ENCODE measurements at regions not wholly inside any gene's neighbourhood (a gene's known extent, or its start where the extent isn't known, plus 50 kb on each side); places are given as distances from the start of the nearest gene placed in this dataset.

DNA sequence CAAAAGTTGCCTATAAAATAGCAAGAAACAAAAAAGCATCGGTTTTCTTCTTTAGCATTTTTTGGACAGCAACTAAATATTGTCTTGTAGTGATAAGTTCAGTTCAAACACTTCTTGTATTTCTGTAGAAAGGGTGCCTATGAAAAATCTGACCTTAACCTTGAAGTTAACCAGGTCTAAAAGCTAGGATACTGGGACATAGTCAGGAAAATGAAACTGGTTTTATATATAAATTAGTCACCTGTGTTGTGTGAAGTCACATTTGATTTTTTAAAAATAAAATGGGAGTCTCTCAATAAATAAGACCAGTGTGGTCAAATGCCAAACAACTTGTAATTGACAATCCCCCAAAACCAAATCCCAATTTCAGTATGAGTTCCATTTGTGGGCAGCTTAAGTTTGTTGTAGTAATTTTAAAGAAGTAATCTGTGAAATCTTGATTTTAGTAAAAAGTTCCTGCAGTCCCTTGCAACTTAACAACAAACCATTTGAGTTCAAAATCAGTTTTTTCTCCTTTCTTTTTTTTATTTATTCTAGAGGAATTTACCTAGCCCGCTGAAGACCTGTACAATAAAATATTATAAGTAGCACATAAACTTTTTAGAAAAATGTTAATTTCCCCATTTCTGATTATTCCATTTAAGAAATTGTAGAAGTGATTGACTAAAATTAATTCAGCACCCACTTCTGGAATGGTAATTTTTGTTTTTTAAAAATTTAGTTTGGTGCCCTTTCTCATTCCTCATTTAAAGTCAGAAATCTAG lies 84.5 kb upstream of the PPARA start:
- no peak for DNase-seq (ENCODE audit: low read depth, low spot score)

DNA sequence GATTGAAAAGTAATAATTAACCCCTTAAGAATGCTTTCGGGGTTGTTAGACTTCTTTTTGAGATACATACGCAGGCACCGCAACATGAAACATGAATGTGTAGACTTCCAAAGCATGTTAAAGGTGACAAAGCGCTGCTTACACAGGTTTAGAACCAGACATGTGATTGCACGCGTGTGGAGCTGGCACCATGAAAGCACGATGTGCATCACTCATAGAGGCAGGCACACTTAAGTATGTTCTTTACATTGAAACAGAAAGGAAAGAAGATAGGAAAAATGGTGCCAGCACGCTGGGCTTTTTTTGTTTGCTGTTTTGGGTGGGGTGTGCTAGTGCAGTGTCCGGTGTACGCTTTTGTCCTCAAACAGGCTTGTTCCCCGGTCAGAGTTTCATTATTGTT lies 83.6 kb upstream of the PPARA start:
- DNase-seq (ENCODE audit: low read depth, low spot score) = no peak

DNA sequence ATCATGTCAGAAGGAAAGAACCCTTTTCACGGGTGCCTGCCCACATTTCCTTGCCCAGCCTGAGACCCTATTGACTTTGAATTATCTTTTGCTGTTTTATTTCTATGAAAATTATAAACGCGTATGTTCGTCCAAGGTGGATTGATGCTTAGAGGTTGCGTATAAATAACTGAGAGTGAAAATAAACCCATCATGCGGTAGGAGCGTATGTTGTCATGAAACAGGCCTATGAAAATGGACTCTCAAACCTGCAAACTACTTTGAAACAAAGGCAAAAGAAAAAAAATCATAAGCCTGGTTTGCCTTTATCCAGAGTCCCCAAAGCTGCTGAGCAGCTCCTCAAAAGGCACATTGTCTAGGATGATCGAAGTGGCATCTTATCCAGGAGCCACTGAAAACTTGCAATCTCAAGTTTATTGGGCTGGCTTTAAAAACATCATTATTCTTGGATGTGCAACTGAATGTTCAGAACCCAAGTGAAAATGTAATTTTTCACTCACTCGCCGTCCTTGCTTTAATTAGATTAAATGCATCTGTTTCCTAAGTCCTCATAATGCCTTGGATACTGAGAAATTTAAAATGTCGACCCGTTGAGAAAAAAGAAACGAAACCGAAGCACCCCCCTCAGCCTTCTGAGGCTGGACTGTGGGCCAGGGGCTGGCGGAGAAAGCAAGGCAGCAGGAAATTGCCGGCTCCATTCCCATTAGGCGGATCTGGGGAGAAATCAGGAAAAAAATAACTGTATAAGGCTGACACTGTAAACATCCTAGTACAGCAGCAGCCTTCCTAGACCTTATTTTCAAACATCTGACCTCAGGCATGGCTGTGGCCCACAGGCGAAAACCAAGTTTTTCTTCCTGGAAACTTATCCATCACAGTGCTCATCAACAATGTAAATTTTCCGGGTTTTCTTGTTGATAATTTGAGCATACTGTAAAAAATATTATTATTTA lies 82.9 kb upstream of the PPARA start:
- DNase-seq (ENCODE audit: low read depth, low spot score) = no peak

DNA sequence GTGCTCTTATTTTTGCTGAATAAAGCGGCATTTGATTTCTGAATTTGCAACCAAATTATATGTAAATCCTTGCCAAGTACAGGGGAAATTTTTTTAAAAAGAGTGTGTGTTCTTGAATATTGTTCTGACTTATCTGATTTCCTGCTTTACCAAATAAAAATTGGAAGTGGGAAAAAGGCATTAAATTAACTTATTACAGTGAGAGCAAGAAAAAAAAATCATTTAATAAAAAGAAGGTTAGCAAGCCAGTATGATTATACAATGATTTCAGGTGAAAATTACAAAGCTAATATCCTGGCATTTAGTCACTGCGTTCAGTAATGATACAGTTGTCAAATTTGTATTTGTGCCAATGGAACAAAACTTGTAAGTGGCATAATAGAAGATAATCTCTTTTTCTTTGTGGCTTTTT lies 82.1 kb upstream of the PPARA start:
- no peak for DNase-seq (ENCODE audit: low read depth, low spot score)

DNA sequence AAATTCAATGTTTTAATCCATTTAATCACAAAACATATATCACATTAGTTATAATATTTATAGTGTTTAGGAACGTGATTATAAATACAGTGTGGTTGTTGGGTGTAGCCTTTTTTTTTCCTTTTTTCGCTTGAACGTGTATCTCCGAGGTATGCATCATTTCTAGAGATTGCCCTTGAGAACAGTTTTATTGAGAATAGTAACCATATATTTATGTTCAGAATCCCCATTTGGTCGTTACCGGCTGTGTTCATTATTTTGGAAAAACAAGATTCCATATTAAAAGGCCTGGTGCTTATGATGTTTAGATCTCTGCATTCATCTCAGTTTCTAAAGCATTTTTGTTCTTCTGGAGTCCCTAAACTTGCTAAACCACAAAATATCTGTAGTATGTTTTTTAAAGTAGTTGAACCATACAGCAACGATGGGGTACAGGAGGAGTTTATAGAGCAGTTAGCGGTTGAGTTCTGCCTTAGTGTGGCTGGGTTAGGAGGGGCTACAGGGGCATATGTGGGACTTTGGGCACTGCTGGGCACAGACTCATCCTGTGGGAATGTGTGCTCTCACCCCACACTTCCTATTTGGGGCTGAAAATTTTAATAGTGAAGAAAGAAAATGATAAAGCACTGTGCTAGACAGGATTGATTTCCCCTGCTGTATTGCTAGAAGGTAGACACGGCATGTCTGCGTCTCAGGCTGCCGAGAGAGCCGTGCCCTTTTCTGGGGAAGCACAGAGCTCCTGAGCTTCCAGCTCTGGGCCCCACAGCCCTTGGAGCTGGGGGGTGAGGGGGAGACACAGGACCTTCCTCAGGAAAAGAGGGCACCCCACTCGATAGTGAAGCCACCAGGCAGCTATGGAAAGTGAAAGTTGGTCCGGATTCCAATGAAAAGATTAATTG lies 81.5 kb upstream of the PPARA start:
- DNase-seq (ENCODE audit: low read depth, low spot score) = no peak

DNA sequence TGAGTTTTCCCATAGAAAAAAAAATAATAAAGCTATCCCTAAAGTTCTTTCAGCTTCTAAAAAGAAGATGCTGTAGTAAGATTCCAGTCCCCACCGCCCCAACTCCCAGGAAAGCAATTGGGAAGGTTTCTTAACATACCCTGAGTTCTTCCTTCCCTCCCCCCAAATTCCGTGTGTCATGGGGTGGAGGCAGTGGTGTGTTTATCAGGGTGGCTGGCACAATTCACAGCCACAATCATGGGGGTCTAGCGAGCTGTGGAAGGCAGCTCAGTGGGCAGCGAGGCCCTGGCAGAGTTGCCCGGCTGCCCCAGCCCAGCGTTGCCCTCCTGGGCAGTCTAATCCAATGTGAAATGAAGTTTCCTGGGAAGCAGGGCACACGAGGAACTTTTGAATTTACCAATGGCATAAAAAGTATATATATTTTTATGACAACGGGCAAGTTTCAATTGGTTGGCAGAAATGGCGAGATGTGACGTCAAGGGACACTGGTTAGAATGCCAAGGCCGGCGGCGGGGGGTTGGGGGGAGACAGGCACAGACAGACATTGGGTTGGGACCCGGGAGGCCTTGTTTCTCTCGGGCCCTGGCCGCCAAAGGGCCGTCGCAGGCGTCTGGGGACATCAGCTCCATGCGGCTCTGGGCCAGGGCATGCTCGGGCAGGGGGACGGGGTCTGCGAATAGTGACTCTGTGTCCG lies 80.7 kb upstream of the PPARA start:
- peak; percentile 83 for DNase-seq (ENCODE audit: low read depth, low spot score)

DNA sequence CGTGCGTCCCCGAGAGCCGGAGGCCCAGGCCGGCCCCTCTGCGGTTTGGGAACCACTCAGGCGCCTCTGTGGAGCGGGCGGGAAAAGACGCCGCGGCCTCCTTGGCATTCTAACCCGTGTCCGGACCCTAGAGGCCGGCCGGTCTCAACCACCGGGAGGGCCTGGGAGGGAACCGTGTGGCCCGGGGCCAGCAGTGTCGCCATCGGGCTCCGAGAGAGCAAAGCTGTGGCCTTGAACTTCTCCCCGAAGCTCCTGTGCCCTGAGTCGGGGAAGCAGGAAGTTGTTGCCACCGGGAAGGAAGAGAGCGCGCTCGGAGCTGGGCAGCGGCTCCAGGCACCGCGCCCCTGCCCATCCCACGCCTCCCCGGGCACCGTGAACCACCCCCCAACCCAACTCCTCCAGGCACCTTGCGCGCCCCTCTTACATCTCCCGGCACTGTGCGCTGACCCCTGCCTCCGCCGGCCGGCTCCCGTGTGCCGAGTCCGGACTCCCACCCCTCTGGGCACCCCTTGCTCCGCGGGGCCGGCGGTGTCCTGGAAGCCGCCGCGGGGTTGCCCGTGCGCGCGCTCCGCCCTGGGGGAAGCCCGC lies 80.0 kb upstream of the PPARA start:
- no peak for DNase-seq (ENCODE audit: low read depth, low spot score)

DNA sequence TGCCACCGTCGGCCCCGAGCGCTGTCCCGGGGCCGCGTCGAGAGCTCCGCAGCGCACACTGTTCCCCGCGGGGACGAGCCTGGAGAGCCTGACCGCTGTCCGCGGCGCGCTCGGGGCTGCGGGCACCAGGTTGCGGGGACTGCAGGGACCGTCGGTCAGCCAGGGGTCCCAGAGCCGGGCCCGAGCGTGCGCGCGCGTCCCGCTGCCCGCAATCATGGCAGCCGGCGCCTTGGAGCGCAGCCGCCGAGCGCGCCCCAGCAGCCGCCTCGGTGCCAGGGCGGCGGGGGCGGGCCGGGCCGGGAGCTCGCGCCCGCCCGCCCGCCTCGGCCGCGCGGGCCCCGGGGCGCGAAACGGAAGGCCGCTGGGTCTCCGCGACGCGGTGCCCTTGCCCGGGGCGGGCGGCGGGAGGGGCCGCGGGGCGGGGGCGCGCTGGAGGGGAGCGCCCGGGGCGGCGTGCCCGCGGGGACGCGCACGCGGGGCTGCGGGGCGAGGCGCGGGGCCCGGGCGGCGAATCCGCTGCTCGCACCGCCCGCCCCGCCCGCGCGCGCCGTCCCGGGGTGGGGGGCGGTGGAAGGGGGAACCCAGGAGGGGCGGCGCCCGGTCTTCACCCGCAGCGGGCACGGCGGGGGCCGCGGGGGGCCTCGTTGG lies 79.4 kb upstream of the PPARA start:
- no peak for DNase-seq (ENCODE audit: low read depth, low spot score)

DNA sequence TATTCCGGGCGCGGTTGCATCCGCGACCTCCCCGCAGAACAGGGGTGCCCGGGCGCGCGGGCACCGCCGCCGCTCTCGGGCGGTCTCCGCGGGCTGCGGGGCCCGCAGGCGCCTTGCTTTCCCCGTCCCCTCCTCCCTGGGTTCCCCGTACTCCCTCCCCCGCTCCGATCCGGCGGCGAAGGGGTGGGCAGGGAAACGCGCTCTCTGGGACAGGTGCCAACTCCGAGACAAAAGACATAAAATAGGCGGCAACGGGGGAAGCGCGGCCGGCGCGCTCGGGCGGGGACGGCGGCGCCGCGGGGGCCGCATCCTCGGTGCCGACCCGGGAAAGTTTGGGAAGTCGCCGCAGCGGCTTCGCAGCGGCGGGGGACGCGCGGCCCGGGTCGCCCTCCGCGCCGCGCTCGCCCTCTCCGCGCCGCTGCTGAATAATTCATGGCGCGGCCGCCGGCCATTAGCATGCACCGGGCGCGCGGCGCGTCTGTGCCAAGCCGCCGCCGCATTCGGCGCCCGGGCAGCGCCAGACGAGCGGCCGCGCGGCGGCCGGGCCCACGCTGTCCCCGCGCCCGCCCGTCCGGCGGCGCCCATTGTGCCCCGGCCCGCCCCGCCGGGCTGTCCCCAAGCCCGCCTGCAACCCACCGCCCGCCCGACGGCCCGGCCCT lies 78.7 kb upstream of the PPARA start:
- peak; percentile 85 for DNase-seq (ENCODE audit: low read depth, low spot score)

DNA sequence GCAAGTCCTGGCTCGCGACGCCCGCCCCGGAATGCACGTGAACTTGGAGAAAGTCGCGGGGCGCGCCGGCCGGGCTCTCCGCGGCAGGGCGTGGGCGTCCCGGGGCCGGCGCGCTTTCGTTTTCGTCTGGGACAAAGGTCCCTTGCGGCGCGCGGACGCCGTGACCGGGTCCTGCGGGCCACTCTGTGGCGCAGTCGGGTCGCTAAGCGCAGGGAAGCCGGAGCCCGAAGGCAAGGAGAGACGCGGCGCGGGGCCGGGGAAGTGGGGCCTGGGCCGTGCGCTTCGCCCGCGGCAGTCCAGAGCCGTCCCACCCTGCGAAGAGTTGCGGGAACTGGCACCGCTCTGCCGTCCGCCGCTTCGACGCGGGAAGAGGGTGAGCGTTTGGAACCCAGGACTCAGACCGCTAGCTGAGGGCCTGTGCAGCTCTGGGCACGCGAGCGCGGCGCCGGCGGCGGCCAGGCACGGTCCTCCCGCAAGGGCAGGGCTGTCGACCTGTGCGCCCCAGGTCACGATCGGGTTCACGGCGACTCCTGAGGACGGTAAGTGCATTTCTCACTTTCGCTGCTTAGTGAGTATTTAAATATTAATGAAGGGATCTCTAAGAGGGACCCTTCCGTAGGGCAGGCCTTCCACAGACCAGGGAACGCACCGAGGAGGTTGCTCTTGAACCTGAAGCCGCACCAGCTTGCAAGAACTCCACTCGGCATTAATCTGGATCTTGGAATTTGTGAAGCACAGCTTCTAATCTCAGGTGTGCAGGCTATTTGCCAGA lies 78.0 kb upstream of the PPARA start:
- no peak for DNase-seq (ENCODE audit: low read depth, low spot score)

DNA sequence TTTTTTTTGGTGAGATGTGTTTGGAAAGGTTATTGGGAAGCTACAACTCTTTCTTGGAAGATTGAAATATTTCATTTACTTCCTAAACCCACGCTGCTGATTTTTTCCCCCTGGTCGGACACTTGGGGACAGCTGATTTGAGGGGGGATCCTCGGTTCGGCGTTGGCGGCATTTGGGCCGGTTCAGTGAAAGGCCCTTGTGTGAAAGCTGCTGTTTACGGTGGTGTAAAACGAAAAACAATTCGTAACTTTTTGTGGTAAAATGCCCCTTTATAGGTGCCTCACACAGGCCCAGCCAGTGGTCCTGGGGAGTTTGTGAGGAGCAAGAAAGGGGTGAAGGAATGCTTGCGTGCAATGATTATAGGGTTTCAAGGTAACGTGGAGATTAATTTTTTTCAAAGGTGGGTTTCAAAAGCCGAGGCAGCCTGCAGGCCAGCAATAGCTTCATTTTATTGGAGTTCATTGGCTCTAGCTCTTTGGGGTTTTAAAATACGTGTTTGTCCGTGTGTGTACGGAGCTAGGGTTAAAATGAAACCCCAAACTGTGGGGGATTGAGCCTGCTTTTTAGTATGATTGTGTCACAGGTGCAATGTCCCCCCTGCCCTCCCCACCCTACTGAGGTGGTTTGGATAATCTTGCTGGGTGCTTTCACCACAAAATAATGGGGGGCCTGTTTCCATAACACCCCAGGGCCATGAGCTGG lies 77.2 kb upstream of the PPARA start:
- no peak for DNase-seq (ENCODE audit: low read depth, low spot score)

DNA sequence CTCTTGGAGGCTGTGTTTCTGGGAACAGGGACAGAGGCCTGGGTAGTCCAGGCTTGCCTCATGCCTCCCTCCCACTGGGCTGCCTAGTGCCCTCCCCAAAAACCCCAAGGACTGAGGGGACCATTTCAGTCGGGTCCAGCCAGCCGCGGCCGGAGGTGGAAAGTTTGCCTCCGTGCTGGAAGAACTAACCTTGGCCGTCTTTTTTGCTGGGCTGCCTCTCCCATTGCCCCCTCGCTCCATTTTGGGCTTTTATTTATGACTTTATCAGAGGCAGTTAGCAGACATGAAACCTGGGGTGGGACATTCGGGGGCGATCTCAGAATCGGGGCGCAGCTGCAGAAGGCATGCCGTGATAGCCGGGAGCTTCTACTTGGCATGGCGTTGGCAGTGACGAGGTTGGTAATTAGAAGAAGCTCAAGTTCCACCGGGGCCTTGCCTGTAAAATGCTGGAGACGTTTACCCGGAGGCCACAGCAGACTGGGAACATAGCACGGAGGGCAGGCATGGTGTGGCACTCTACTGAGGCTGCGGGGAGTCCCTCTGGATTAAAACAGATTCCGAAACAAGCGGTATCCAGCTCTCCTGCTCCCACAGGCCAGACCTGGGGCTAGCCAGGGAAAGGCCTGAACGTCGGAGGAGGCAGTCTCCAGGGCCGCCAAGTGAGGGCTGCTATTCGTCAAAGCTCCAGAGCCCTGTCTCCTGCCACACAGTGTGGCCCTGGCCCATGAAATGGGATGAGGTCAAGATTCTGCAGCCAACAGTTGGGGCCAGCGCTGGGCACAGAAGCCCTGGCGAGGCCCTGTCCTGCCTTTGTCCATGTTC lies 76.4 kb upstream of the PPARA start:
- DNase-seq (ENCODE audit: low read depth, low spot score) = no peak

DNA sequence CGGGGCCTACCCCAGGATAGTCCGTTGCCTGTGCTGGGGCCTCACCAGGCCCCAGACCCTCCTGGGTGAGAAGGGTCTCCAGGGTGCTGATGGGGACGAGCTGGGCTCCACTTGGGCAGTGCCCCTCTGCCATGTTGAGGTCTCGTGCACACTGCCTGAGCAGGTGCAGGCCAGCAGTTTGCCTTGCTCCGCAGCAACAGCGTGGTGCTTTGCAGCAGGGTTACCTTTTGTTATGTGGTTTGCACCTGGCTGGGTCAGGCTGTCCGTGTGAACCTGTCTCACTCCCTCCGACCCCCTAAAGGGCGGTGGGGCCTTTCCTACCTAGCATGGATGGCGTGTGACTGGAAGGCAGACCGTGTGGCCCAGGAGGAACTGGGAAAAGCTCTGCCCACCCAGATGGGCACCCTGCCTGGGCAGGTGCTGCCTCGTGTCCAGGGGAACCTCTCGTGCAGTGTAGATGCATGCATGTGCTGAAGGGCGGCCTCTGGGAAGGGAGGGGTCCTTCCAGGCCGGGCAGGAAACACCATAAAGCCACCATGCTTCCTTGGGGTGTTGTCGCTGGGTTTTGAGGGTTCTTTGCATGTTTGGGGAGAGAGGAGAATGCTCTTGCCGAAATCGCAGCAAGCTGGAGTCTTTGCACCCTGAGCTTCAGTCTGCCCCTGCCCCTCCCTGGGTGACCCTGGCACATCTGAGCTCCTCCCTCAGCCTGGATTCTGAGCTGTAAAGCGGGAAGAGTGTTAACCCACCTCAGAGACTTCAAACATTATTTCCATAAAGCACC lies 75.4 kb upstream of the PPARA start:
- DNase-seq (ENCODE audit: low read depth, low spot score) = no peak

DNA sequence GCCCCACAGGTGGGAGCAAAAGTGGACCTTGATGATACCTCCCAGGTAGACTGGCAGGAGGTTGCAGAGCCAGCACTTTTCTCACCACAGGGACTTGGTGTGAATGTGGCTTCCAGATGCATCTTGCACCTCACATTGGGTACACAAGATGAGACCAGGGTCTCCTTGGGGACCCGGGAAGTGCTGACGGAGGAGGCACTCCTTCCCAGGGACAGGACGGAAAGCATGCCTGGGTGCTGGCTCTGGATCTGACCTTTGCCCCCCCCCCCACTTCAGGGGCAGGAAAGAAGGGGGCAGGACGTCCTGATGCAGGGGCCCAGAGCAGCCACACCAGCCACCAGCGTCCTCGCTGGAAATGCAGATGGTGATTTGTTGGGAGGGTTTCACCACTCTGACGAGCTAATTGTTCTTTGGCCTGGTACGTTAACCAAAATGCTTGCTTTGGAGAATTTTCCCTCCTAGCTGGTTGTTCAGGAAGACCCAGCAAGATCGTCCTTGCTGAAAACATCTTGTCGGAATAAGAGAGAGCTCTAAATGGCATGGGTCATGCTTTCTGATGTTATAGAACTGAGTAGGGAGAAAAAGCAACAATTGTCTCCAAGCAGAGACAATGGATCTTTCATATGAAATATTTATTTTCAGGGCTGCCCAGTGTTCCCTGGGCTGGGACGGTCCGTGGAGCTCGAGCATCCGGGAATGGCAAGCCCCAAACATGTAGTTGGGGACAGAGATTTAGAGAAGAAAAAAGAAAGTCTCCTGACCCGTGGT lies 74.4 kb upstream of the PPARA start:
- no peak for DNase-seq (ENCODE audit: low read depth, low spot score)

DNA sequence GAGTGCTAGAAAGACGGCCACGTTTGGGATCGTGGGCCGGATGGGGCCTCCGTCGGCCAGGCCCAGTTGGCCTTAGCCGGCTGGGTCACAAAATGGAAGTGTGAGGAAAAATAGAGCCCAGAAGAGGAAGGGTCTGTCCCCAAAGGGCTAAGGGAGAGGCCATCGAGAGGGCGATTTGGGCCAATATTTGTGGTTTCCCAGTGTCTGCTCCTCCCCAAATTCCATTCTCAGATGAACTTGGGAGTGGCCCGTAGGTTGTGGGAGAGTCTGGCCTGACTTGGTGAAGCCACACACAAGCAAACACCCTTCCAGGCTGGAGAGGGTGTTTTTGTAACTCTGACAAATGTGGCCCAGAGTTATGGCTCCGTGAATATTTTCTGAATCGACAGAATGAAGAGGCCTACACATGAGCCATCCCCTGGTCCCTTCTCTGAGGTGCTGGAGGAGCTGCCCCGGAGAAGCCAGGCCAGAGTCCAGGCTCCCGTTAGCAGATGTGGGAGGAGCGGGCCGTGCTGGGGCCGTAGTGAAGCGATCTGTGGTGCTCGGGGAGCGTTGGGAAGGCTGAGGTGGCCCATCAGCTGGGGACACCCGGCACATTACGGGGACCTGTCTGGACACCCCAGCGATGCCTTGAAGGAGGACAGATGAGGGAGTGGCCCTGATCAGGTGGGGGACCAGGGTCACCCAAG lies 73.5 kb upstream of the PPARA start:
- DNase-seq (ENCODE audit: low read depth, low spot score) = no peak

Data from pulmonary artery endothelial cell (primary cell).